ENCODE measurements at regions not wholly inside any gene's neighbourhood (a gene's known extent, or its start where the extent isn't known, plus 50 kb on each side); places are given as distances from the start of the nearest gene placed in this dataset.

- TF ChIP-seq ETS1 (IDR thresholded peaks at IDR 0.05), result no peak
- TF ChIP-seq REST (IDR thresholded peaks at IDR 0.05; ENCODE audit: unreplicated experiment), result no peak
- no peak for TF ChIP-seq ZNF114 (CRISPR knock-in tag; IDR thresholded peaks at IDR 0.05)
- no peak for TF ChIP-seq EZH2phosphoT487 (IDR thresholded peaks at IDR 0.05; ENCODE audit: unreplicated experiment)
Measured at GRCh38 chr5:142399891-142400290, 75.1 kb upstream of the SPRY4 start (continued).

DNA sequence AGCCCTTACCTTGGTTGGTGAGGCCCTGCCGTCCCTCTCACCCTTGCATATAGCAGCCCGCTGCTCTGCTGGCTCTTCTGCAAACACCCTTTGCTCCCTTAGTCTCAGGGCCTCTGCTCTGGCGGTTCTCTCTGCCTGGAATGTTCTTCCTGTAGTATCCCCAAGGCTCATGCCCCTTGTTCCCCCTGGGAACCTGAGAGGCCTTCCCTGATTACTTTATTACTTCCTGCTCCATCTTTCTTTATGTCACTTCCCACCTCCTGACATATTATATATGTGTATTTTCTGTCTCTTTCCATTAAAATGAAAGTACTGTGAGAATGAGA lies 73.9 kb upstream of the SPRY4 start:
- Mint-ChIP-seq H3K27ac (no peak overlapping the region), H3K9me3 (peaks cover 21% of the 10 kb centered on the region), H3K27me3 (ENCODE audit: insufficient read depth, low read depth, poor library complexity) (peaks cover 2% of the 10 kb centered on the region), H3K36me3 (ENCODE audit: low read depth) (peaks cover 38% of the 10 kb centered on the region), H3K4me1 (peaks cover 18% of the 10 kb centered on the region), H3K4me3 (no peak overlapping the region)
- Histone ChIP-seq H3K36me3 (ENCODE audit: insufficient read depth) (no peaks in the 10 kb centered on the region), H3F3A (replicated peaks; ENCODE audit: low read depth) (no peaks in the 10 kb centered on the region), H3K27ac (ENCODE audit: low read depth) (no peak overlapping the region), H2AFZ (no peak overlapping the region), H3K4me3 (no peak overlapping the region), H3K4me2 (no peak overlapping the region), H3K4me1 (ENCODE audit: insufficient read depth) (peaks cover 20% of the 10 kb centered on the region), H3K9me2 (ENCODE audit: insufficient read depth) (0 out of 2 replicates have a peak, but pooled peaks cover 4% of the 10 kb centered on the region), H3K27me3 (ENCODE audit: insufficient read depth) (no peaks in the 10 kb centered on the region), H3K79me2 (replicated peaks; ENCODE audit: insufficient read depth) (no peaks in the 10 kb centered on the region), H4K20me1 (replicated peaks; ENCODE audit: insufficient read depth) (no peaks in the 10 kb centered on the region)
- DNase-seq (ENCODE audit: low spot score) (no peak), ATAC-seq (no peak)
- no peak for TF ChIP-seq POLR2AphosphoS5 (IDR thresholded peaks at IDR 0.05; ENCODE audit: low read depth)
- no peak for TF ChIP-seq CREB1 (CRISPR knock-in tag; IDR thresholded peaks at IDR 0.05; ENCODE audit: low read depth)
- TF ChIP-seq JUNB (IDR thresholded peaks at IDR 0.05; ENCODE audit: unreplicated experiment), result no peak
- TF ChIP-seq ZNF462 (CRISPR knock-in tag; IDR thresholded peaks at IDR 0.05), result no peak
- no peak for TF ChIP-seq ZNF331 (CRISPR knock-in tag; IDR thresholded peaks at IDR 0.05; ENCODE audit: low read depth)
- no peak for TF ChIP-seq EZH2 (IDR thresholded peaks at IDR 0.05; ENCODE audit: low read depth, unreplicated experiment)
- TF ChIP-seq STAT1 (IDR thresholded peaks at IDR 0.05; ENCODE audit: unreplicated experiment), result no peak
- TF ChIP-seq, protein P1, sequence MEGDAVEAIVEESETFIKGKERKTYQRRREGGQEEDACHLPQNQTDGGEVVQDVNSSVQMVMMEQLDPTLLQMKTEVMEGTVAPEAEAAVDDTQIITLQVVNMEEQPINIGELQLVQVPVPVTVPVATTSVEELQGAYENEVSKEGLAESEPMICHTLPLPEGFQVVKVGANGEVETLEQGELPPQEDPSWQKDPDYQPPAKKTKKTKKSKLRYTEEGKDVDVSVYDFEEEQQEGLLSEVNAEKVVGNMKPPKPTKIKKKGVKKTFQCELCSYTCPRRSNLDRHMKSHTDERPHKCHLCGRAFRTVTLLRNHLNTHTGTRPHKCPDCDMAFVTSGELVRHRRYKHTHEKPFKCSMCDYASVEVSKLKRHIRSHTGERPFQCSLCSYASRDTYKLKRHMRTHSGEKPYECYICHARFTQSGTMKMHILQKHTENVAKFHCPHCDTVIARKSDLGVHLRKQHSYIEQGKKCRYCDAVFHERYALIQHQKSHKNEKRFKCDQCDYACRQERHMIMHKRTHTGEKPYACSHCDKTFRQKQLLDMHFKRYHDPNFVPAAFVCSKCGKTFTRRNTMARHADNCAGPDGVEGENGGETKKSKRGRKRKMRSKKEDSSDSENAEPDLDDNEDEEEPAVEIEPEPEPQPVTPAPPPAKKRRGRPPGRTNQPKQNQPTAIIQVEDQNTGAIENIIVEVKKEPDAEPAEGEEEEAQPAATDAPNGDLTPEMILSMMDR (conservative IDR thresholded peaks at IDR 0.05; ENCODE audit: low read depth in 2 of 2), result no peak
- TF ChIP-seq EZH2phosphoT487 (IDR thresholded peaks at IDR 0.05; ENCODE audit: unreplicated experiment), result no peak
- no peak for TF ChIP-seq ETS1 (IDR thresholded peaks at IDR 0.05)
- TF ChIP-seq ZNF114 (CRISPR knock-in tag; IDR thresholded peaks at IDR 0.05), result no peak
